ENCODE measurements at regions not wholly inside any gene's neighbourhood (a gene's known extent, or its start where the extent isn't known, plus 50 kb on each side); places are given as distances from the start of the nearest gene placed in this dataset.

DNA sequence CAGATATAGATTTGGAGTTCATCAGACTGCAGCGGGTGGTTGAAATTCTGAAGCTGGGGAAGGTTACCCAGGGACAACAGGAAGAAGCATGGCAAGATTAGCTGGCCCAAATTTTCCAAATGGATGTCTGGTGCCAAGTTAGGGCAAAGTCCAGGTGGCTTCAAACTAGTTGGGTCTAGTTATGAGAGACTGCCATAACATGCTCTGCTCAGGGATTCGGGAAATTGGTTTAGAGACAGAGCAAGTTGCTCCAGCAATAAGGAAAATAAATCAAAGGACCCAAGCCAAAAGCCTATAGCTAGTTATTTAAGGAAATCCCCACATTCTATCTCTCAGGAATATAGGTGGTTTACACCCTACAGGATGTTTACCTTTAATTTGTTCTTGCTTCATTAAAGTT, 125.7 kb upstream of the BTG1 start:
- H3K4me1 ChIP-seq (ENCODE audit: control insufficient read depth, insufficient read depth, low read length), result no peaks in the 10 kb centered on the region
- TF ChIP-seq, protein P1, sequence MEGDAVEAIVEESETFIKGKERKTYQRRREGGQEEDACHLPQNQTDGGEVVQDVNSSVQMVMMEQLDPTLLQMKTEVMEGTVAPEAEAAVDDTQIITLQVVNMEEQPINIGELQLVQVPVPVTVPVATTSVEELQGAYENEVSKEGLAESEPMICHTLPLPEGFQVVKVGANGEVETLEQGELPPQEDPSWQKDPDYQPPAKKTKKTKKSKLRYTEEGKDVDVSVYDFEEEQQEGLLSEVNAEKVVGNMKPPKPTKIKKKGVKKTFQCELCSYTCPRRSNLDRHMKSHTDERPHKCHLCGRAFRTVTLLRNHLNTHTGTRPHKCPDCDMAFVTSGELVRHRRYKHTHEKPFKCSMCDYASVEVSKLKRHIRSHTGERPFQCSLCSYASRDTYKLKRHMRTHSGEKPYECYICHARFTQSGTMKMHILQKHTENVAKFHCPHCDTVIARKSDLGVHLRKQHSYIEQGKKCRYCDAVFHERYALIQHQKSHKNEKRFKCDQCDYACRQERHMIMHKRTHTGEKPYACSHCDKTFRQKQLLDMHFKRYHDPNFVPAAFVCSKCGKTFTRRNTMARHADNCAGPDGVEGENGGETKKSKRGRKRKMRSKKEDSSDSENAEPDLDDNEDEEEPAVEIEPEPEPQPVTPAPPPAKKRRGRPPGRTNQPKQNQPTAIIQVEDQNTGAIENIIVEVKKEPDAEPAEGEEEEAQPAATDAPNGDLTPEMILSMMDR (IDR thresholded peaks at IDR 0.05), result no peak
- H3K27me3 ChIP-seq (ENCODE audit: control insufficient read depth, insufficient read depth, low read length), result no peaks in the 10 kb centered on the region
- H3K9me3 ChIP-seq (ENCODE audit: control insufficient read depth, insufficient read depth, low read length), result no peaks in the 10 kb centered on the region
- Mint-ChIP-seq H3K4me1 (peaks cover 8 to 10% of the 10 kb centered on the region in 2 donors), H3K4me3 (no peak overlapping the region), H3K27me3 (ENCODE audit: low read depth in 2 of 2) (no peaks in the 10 kb centered on the region), H3K9me3 (no peaks in the 10 kb centered on the region), H3K27ac (no peak overlapping the region), H3K36me3 (no peaks in the 10 kb centered on the region)
- intact Hi-C loops (cut with micrococcal nuclease), result no loop called here
- 100% methylated on average over 2 of the region's 2 CpGs for WGBS (ENCODE audit: insufficient coverage)
- H3K36me3 ChIP-seq (ENCODE audit: control insufficient read depth, insufficient read depth, low read length), result no peaks in the 10 kb centered on the region
- ATAC-seq (no peak), DNase-seq (no peak)
- H3K4me3 ChIP-seq (ENCODE audit: low read length), result no peak overlapping the region
- no peak overlapping the region for H3K27ac ChIP-seq (ENCODE audit: low read length)

DNA sequence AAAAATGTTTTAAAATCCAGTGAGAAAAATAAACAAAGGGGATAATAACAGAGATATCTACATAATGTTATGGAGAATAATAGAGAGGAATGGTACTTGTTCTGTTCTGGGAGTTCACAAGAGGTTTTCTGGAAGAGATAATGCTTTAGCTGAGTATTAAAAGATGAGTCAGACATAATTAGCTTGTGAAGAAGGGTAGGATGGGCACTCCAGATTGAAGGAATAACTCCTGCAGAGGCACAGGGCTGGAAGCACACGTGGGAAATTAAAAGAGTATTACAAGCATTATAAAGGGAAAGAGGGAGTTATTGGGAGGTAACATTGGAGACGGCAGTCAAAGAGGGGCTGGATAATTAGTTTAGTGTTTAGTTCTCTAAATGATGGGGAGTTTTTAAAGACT, 124.9 kb upstream of the BTG1 start:
- Mint-ChIP-seq H3K36me3 (no peaks in the 10 kb centered on the region), H3K27me3 (ENCODE audit: low read depth in 2 of 2) (no peaks in the 10 kb centered on the region), H3K27ac (no peak overlapping the region), H3K4me3 (no peak overlapping the region), H3K4me1 (peaks cover 8 to 10% of the 10 kb centered on the region in 2 donors), H3K9me3 (no peaks in the 10 kb centered on the region)
- intact Hi-C loops (cut with micrococcal nuclease), result no loop called here
- TF ChIP-seq, protein P1 (IDR thresholded peaks at IDR 0.05), result no peak
- no peak for ATAC-seq
- no peaks in the 10 kb centered on the region for H3K4me1 ChIP-seq (ENCODE audit: control insufficient read depth, insufficient read depth, low read length)
- DNase-seq, result no peak
- WGBS (ENCODE audit: insufficient coverage), result 97% methylated on average over 2 of the region's 2 CpGs
- no peaks in the 10 kb centered on the region for H3K36me3 ChIP-seq (ENCODE audit: control insufficient read depth, insufficient read depth, low read length)
- no peaks in the 10 kb centered on the region for H3K27me3 ChIP-seq (ENCODE audit: control insufficient read depth, insufficient read depth, low read length)
- no peak overlapping the region for H3K27ac ChIP-seq (ENCODE audit: low read length)
- no peak overlapping the region for H3K4me3 ChIP-seq (ENCODE audit: low read length)
- H3K9me3 ChIP-seq (ENCODE audit: control insufficient read depth, insufficient read depth, low read length), result no peaks in the 10 kb centered on the region

DNA sequence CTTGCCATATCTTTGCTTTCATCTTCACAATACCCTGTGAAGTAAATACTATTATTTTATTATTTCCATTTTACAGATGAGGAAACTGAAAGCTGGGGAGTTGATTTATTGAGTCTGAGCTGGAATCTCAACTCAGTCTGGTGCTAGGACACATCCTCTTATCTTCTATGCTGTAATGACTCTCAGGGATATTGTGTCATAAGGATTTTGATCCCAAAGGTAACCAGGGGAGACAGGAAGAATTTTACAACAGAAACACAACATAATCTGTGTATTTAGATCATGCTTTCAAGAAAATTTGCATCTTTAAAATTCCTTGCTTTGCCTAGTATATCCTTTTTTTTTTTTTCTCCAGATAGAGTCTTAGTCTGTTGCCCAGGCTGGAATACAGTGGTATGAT, 123.3 kb upstream of the BTG1 start:
- H3K4me3 ChIP-seq (ENCODE audit: low read length), result no peak overlapping the region
- DNase-seq (no peak), ATAC-seq (no peak)
- H3K9me3 ChIP-seq (ENCODE audit: control insufficient read depth, insufficient read depth, low read length), result no peaks in the 10 kb centered on the region
- Mint-ChIP-seq H3K27me3 (ENCODE audit: low read depth in 2 of 2) (no peaks in the 10 kb centered on the region), H3K4me1 (peaks cover 8 to 10% of the 10 kb centered on the region in 2 donors), H3K36me3 (no peaks in the 10 kb centered on the region), H3K27ac (no peak overlapping the region), H3K9me3 (no peaks in the 10 kb centered on the region), H3K4me3 (no peak overlapping the region)
- intact Hi-C loops (cut with micrococcal nuclease), result no loop called here
- TF ChIP-seq, protein P1 (IDR thresholded peaks at IDR 0.05), result no peak
- H3K27me3 ChIP-seq (ENCODE audit: control insufficient read depth, insufficient read depth, low read length), result no peaks in the 10 kb centered on the region
- H3K36me3 ChIP-seq (ENCODE audit: control insufficient read depth, insufficient read depth, low read length), result no peaks in the 10 kb centered on the region
- no peaks in the 10 kb centered on the region for H3K4me1 ChIP-seq (ENCODE audit: control insufficient read depth, insufficient read depth, low read length)
- no peak overlapping the region for H3K27ac ChIP-seq (ENCODE audit: low read length)

DNA sequence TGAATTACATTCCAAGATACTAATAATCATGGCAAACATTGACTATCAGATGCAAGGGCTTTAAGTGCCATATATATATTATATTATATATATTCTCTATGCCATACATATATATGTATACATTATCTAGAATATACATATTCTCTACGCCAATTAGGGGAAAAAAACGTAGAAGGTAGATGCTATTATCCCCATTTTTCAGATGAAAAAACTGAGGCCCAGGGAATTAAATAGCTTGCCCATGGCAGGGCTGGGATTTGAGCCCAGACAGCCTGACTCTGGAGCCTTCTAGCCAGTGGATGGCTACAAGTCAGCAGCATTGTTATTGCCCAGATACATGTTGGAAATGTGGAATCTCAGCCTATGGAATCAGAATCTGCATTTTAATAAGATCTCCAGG, 116.0 kb upstream of the BTG1 start:
- H3K4me1 Mint-ChIP-seq, result no peaks in the 10 kb centered on the region
- no peaks in the 10 kb centered on the region for H3K4me1 ChIP-seq (ENCODE audit: control insufficient read depth, insufficient read depth, low read length)
- H3K36me3 ChIP-seq (ENCODE audit: control insufficient read depth, insufficient read depth, low read length), result no peaks in the 10 kb centered on the region
- DNase-seq, result no peak
- H3K4me3 ChIP-seq (ENCODE audit: low read length), result no peak overlapping the region
- no peak overlapping the region for H3K4me3 Mint-ChIP-seq
- H3K36me3 Mint-ChIP-seq, result no peaks in the 10 kb centered on the region
- WGBS (ENCODE audit: insufficient coverage), result 100% methylated on average over 2 of the region's 2 CpGs
- no peaks in the 10 kb centered on the region for H3K27me3 ChIP-seq (ENCODE audit: control insufficient read depth, insufficient read depth, low read length)
- no peak overlapping the region for H3K27ac Mint-ChIP-seq
- H3K9me3 Mint-ChIP-seq, result no peaks in the 10 kb centered on the region
- no peaks in the 10 kb centered on the region for H3K9me3 ChIP-seq (ENCODE audit: control insufficient read depth, insufficient read depth, low read length)
- intact Hi-C loops (cut with micrococcal nuclease), result no loop called here
- TF ChIP-seq, protein P1 (IDR thresholded peaks at IDR 0.05), result no peak
- no peak for ATAC-seq
- no peak overlapping the region for H3K27ac ChIP-seq (ENCODE audit: low read length)
- no peaks in the 10 kb centered on the region for H3K27me3 Mint-ChIP-seq (ENCODE audit: low read depth in 2 of 2)

All from natural killer cell (primary cell).